ENCODE measurements at regions not wholly inside any gene's neighbourhood (a gene's known extent, or its start where the extent isn't known, plus 50 kb on each side); places are given as distances from the start of the nearest gene placed in this dataset.
A peak's percentile ranks its signal among the peaks of the same experiment; 100 is the strongest.

DNA sequence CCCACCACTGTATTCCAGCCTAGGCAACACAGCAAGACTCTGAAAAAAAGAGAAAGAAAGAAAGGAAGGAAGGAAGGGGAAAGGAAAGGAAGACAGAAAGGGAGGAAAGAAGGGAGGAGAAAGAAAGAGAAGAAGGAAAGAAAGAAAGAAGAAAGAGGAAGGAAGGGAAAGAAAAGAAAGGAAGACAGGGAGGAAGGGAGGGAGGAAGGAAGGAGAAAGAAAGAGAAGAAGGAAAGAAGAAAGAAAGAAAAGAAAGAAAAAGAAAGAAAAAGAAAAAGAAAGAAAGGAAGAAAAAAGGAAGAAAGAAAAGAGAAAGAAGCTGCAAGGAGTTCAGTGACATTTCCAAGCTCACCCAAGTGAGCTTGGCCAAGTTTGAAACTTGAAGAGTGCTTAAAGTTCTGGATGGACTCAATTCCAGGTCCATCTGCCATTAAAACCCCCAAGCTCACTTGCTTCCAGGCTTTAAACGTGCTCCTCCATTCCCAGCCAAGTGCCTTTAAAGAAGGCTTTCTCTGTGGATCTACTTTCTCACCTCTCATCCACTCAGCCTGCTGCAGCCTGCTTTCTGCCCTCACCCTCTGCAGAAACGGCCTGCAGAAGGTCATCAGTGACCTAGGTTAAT lies 101.5 kb downstream of the VCPKMT start:
- WGBS, 2 donors, result 60 to 84% methylated on average over 2 of the region's 2 CpGs
- Histone ChIP-seq H3K4me1 (ENCODE audit: control insufficient read depth in 5 of 5, insufficient read depth in 5 of 5, low read length in 5 of 5) (peaks cover 0 to 5% (median 0%) of the 10 kb centered on the region in 5 donors), H3K27me3 (ENCODE audit: control insufficient read depth in 3 of 3, insufficient read depth in 3 of 3, low read length in 2 of 3) (no peaks in the 10 kb centered on the region), H3K36me3 (ENCODE audit: control insufficient read depth in 4 of 4, insufficient read depth in 4 of 4, low read length in 4 of 4) (no peaks in the 10 kb centered on the region), H3K9ac (ENCODE audit: insufficient read depth in 1 of 2, low read length in 2 of 2) (no peak overlapping the region), H3K27ac (ENCODE audit: low read depth in 1 of 2, low read length in 1 of 2) (no peak overlapping the region), H3K4me3 (no peak overlapping the region), H3K9me3 (ENCODE audit: control insufficient read depth in 4 of 4, insufficient read depth in 3 of 4, low read length in 3 of 4) (peaks cover 0 to 4% (median 0%) of the 10 kb centered on the region in 4 donors)
- ATAC-seq (ENCODE audit: insufficient read depth, low FRiP score) (no peak), DNase-seq (no peak)
- TF ChIP-seq, protein P1, sequence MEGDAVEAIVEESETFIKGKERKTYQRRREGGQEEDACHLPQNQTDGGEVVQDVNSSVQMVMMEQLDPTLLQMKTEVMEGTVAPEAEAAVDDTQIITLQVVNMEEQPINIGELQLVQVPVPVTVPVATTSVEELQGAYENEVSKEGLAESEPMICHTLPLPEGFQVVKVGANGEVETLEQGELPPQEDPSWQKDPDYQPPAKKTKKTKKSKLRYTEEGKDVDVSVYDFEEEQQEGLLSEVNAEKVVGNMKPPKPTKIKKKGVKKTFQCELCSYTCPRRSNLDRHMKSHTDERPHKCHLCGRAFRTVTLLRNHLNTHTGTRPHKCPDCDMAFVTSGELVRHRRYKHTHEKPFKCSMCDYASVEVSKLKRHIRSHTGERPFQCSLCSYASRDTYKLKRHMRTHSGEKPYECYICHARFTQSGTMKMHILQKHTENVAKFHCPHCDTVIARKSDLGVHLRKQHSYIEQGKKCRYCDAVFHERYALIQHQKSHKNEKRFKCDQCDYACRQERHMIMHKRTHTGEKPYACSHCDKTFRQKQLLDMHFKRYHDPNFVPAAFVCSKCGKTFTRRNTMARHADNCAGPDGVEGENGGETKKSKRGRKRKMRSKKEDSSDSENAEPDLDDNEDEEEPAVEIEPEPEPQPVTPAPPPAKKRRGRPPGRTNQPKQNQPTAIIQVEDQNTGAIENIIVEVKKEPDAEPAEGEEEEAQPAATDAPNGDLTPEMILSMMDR (IDR thresholded peaks at IDR 0.05; ENCODE audit: control extremely low read depth, extremely low read depth), result no peak

DNA sequence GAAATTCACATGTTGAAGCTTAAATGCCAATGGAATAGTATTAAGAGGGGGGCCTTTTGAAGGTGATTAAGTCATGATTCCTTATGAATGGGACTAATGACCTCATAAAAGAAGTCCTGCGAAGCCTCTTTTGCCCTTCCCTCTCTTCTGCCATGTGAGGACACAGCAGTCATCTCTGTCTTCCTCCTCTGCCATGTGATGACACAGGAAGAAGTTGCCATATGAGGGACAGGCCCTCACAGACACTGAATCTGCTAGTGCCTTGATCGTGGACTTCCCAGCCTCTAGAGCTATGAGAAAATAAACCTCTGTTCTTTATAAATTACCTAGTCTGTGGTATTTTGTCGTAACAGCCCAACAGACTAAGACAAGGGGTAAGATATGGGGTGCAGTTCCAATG lies 100.7 kb downstream of the VCPKMT start:
- peaks cover 0 to 5% (median 0%) of the 10 kb centered on the region in 5 donors for H3K4me1 ChIP-seq (ENCODE audit: control insufficient read depth in 5 of 5, insufficient read depth in 5 of 5, low read length in 5 of 5)
- DNase-seq (no peak), ATAC-seq (ENCODE audit: insufficient read depth, low FRiP score) (no peak)
- H3K27ac ChIP-seq (ENCODE audit: low read depth in 1 of 2, low read length in 1 of 2), result no peak overlapping the region
- WGBS, 2 donors, result 85 to 87% methylated on average over 3 of the region's 3 CpGs
- peaks cover 0 to 5% (median 0%) of the 10 kb centered on the region in 4 donors for H3K9me3 ChIP-seq (ENCODE audit: control insufficient read depth in 4 of 4, insufficient read depth in 3 of 4, low read length in 3 of 4)
- H3K9ac ChIP-seq (ENCODE audit: insufficient read depth in 1 of 2, low read length in 2 of 2), result no peak overlapping the region
- TF ChIP-seq, protein P1 (IDR thresholded peaks at IDR 0.05; ENCODE audit: control extremely low read depth, extremely low read depth), result no peak
- H3K36me3 ChIP-seq (ENCODE audit: control insufficient read depth in 4 of 4, insufficient read depth in 4 of 4, low read length in 4 of 4), result no peaks in the 10 kb centered on the region
- H3K27me3 ChIP-seq (ENCODE audit: control insufficient read depth in 3 of 3, insufficient read depth in 3 of 3, low read length in 2 of 3), result no peaks in the 10 kb centered on the region
- no peak overlapping the region for H3K4me3 ChIP-seq

DNA sequence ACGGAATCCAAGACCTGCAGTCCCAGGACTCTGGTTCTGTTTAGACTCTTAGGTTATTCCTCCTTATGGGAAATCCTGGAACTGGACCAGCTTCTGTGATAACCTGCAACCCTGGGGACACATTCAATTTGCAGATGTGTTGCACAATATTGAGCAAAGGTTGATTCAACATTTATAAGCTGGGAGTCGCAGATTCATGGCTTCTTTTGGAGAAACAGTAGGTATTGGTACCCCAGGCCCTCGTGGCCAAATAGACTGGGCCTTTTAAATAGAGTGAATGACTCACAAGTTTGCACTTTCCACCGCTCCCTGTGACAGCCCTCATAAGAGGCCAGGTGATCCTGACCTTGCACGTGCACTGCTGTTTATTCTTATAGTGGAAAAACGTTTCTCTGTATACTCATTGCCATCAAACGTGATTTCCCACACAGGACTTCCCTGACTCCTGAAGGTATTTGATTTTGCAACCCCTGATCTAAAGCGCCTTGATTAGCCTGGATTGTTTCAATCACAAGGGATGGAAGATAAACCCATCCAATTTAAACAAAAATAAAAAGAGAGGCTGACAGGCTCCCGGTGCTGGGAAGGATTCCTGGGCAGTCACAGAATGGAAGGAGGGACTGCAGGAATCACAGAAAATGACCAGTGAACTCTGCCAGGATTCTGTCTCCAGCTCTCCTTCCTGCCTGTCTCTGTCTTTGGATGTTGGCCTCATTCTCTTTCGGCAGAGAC lies 98.0 kb downstream of the VCPKMT start:
- H3K4me1 ChIP-seq (ENCODE audit: control insufficient read depth in 5 of 5, insufficient read depth in 5 of 5, low read length in 5 of 5), result peaks cover 0 to 5% (median 0%) of the 10 kb centered on the region in 5 donors
- H3K4me3 ChIP-seq, result no peak overlapping the region
- H3K36me3 ChIP-seq (ENCODE audit: control insufficient read depth in 4 of 4, insufficient read depth in 4 of 4, low read length in 4 of 4), result no peaks in the 10 kb centered on the region
- no peak overlapping the region for H3K9ac ChIP-seq (ENCODE audit: insufficient read depth in 1 of 2, low read length in 2 of 2)
- ATAC-seq (ENCODE audit: insufficient read depth, low FRiP score) (no peak), DNase-seq (peak in 1 of 3 donors; percentile 22)
- TF ChIP-seq, protein P1 (IDR thresholded peaks at IDR 0.05; ENCODE audit: control extremely low read depth, extremely low read depth), result no peak
- peak overlapping the region in 1 of 2 donors; percentile 61 for H3K27ac ChIP-seq (ENCODE audit: low read depth in 1 of 2, low read length in 1 of 2)
- peaks cover 0 to 5% (median 0%) of the 10 kb centered on the region in 4 donors for H3K9me3 ChIP-seq (ENCODE audit: control insufficient read depth in 4 of 4, insufficient read depth in 3 of 4, low read length in 3 of 4)
- no peaks in the 10 kb centered on the region for H3K27me3 ChIP-seq (ENCODE audit: control insufficient read depth in 3 of 3, insufficient read depth in 3 of 3, low read length in 2 of 3)
- 55 to 73% methylated on average over 10 of the region's 10 CpGs for WGBS, 2 donors
